Activated T-cell treated with anti-CD3 and anti-CD28 coated beads for 1 hour (primary cell): ENCODE measurements at regions not wholly inside any gene's neighbourhood (a gene's known extent, or its start where the extent isn't known, plus 50 kb on each side); places are given as distances from the start of the nearest gene placed in this dataset.

Experiments
- DNase-seq: peaks from one replicate; pipeline ENCODE4 v3.0.0-alpha.2; 2020; ENCODE audit warnings: low read depth

- DNase-seq, result no peak
Measured at GRCh38 chr5:8050616-8051175, 181.7 kb downstream of the MTRR start.

GRCh38 chr5:8053270-8053669 is 184.3 kb downstream of the MTRR start:
- no peak for DNase-seq

DNA sequence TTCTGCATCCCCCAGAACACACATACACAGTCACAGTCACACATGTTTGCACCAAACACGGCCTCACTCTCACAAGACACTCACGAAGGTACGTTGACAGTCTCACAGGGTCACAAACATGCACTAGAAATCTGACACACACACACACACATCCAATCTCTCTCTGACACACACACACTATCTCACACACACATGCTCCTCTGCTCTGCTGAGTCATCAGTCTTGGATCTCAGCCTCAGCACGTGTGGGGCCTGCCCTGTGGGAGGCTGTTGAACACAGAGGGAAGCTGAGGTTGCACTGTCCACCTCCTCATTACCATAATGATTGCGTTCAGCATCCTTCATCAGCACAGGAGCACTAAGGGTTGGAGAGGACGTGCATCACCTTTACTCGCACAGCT is 188.8 kb downstream of the MTRR start:
- no peak for DNase-seq

DNA sequence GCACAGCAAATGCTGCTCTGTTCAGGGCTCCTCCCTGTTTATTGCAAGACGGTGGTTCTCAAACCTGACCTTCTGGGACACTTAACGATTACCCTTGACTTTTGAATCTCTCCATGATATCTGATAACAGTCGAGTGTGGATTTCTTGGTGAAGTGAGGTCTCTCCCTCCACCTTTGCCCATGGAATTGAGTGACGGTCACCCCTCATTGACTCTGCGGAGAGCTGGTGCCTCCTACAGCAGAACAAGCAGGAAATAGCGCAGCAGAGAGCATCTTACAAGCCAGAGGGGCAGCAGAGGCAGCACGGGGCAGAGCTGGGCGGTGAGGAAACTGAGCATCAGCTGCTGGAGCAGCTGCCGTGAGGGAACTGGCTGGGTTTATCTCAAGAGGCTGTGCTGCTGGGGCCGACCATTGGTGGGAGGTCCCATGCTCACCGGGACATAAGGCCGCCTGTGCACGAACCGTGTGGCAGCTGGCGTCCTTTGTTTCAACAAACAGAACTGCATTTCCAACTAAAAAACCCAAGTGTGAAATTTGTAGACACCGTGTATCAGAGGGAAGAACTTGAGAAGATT is 189.8 kb downstream of the MTRR start:
- DNase-seq, result no peak

GRCh38 chr5:8059337-8059736 is 190.4 kb downstream of the MTRR start:
- DNase-seq, result no peak

DNA sequence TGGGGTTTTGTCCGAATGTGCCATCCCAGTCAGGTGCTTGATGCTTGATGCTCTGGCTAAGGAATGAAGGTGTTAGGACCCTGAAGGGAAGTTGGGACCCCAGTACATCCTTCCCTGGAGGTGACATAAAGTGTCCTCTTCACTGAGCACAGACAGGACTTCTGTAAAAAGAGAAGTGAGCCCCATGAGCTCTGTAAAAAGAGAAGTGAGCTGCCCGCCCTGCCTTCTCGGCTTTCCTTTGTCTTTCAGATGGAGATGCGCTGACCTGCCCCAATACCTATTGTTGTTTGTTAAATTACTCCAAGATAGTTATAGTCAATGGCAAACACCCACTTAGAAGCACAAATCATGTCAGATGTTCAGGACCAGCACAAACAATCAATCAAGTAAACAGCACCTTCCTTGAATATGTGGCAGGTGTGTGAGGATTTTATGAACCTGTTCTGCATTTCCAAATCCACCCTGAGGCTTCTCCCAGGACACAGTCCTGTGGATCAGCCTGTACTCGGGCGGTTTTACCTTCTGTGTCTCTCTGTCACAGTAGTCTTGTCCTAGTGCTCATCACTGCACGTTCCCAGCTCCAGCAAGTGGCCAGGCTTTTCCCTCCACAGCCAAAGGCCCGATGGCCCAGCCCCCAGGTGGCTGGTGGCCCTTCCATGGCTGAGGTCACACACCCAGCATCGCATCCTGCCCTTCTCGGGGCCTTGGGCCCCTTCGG is 191.4 kb downstream of the MTRR start:
- no peak for DNase-seq

- DNase-seq, result no peak
Measured at GRCh38 chr5:8060953-8061429, 192.0 kb downstream of the MTRR start.

- no peak for DNase-seq
Measured at GRCh38 chr5:8062521-8062920, 193.6 kb downstream of the MTRR start.

DNA sequence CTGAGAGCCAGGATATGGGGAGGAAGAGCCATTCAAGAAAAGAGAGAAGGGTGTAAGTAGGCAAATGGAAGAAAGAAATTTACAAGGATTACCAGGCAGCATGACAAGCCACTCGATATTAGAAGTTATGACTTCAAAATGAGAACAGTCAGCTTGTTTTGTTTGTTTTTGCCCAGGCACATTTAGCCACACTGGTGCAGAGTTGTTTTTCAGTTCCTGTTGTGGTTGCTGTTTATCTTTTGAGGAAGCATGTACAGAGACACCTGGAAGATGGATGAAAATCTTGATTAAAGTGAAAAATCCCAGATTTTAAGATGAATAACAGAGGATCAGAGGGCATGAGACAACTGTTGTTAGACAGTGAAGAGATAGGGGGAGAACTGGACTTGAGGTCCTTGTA is 199.1 kb downstream of the MTRR start:
- no peak for DNase-seq

GRCh38 chr5:8070138-8070537 is 201.2 kb downstream of the MTRR start:
- DNase-seq, result no peak

- no peak for DNase-seq
Measured at GRCh38 chr5:8079056-8079455, 210.1 kb downstream of the MTRR start.

GRCh38 chr5:8081179-8081578 is 212.2 kb downstream of the MTRR start:
- DNase-seq, result no peak

GRCh38 chr5:8093669-8094068 is 224.7 kb downstream of the MTRR start:
- no peak for DNase-seq

DNA sequence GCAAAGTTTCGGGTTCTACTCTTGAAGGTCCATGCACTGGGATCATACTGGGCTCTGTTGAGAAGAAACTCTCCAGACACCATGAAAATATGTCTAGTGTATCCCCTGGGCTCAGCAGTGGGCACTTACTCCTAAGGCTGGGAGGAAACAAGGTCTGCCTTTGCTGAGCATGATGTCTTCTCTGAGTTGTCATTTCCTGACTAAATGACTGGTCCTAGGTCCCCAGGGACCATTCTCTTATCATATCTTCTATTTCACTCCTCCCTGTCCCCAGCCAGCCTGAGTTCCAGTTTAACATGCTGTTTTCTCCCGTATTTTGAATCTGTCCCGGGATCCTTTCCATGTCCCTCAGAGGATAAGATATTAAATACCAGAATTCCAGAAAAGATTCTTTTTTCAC is 225.4 kb downstream of the MTRR start:
- DNase-seq, result no peak

DNA sequence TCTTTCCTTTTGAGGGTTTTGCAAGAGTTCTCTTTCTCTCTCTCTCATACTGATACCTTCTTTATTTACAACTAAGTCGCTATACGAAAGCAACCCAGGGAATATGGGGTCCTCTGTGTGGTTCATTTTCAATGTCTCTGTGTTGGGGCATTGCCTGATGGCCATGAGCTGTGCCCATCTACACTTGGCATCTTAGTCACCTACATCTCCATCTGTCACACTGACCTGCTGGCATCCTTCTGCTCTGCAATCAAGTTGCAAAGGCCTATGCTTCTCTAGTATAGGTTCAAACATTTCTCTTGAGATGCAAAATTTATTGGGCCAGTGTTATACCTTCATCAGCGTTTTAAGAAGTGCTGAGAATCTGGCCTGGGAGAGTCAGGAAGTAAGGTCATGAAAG is 228.2 kb downstream of the MTRR start:
- no peak for DNase-seq

GRCh38 chr5:8098081-8098480 is 229.1 kb downstream of the MTRR start:
- no peak for DNase-seq

DNA sequence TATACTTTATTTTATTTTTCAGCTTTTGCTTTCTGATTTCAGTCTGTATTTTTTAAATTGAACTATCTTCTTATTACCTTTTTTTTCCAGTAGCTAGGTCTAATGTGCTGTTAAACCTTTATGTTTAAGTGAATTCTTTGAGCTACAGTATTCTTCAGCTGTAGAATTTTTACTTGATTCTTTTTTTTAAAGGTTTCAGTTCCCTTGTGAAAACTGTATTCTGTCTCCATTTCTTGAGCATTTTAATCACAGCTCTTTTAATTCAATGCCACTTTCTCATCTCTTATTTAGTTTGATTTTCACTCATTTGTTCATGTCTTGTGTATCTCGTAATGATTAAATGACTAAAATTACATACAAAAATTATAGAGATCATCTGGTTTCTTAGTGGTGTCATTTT is 233.8 kb downstream of the MTRR start:
- no peak for DNase-seq

GRCh38 chr5:8114597-8115266 is 245.8 kb downstream of the MTRR start:
- no peak for DNase-seq

- DNase-seq, result no peak
Measured at GRCh38 chr5:8123559-8123958, 254.6 kb downstream of the MTRR start.

DNA sequence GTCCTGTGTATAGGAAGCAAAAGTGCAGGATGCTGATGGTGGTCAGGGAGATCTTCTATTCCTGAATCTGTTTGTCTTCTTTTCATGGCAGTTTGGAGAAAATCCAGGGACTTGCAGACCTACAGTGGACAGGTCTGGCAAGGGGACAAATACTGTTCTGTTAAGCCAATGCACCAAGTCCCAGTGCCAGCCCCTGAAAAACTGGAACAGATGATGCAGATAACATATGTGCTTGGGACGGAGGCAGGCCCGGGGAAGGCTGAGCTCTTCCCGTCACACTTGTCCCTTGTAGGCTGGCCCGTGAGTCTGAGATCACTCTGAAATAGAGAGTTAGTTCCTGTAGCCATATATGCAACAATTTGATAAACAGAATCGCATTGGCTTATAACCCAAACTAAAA is 265.7 kb downstream of the MTRR start:
- no peak for DNase-seq

DNA sequence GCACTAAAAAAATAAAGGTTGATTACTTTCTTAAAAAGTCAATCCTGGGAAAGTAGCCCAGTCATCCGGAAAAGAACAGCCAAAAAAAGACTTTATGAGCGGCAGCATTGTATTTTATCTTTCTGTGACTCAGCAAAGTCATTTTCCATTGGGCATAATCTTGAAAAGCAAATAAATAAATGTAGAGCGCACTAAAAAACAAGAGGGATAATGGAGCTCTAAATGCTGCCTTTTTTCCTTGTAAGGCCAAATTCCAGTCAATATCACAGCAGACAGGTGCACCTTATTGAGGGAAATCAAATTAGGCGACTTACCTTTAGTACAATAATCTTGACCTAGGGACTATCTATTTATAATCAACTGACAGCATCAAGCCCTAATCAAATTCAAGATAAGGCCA is 266.8 kb downstream of the MTRR start:
- no peak for DNase-seq

DNA sequence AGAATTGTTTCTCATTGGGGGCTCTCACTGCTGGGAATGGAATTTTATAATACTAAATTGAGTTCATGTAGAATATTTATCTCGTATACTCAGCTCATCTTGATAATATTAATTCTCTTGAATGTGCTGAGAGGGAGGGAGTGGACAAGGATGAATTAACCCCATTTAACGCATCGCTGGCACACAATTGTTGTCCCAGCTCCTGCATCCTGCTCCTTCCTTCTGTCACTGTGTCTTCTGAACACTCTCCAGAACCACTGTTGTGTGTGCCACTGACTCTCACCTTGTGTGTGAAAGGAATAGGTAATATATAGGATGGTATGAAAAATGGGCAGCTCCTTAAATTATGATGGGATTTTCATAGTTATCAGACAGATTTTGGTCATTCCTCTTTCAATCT is 267.3 kb downstream of the MTRR start:
- no peak for DNase-seq

GRCh38 chr5:8137941-8138550 is 269.1 kb downstream of the MTRR start:
- DNase-seq, result no peak
